H1 (cell line): ENCODE measurements at regions not wholly inside any gene's neighbourhood (a gene's known extent, or its start where the extent isn't known, plus 50 kb on each side); places are given as distances from the start of the nearest gene placed in this dataset.

Source experiments
- CTCF ChIP-seq, 3 experiments: IDR thresholded peaks; 1 replicate in 2 of 3; 2 replicates in 1 of 3; pipeline versions ENCODE4 v1.5.1 to v1.6.1; 2011; ENCODE audit warnings: low read length in 3 of 3, mild to moderate bottlenecking in 3 of 3, inconsistent platforms in 2 of 3, low read depth in 1 of 3, moderate library complexity in 1 of 3; ENCODE audit not compliant: insufficient read depth in 1 of 3; ENCODE audit errors: control extremely low read depth in 1 of 3
- HDAC2 ChIP-seq, 2 experiments: fragments of 300-600 bp in 1 of 2; sonication (generic) in 1 of 2; IDR thresholded peaks; 2 replicates each; pipeline ENCODE4 v1.6.1; 2011 to 2012; ENCODE audit warnings: low read depth in 2 of 2, low read length in 2 of 2, mild to moderate bottlenecking in 2 of 2, moderate library complexity in 2 of 2, borderline replicate concordance in 1 of 2, inconsistent platforms in 1 of 2

GRCh38 chr2:198309673-198310280 lies 505.4 kb downstream of the PLCL1 start (continued):
- TF ChIP-seq HDAC2 (IDR thresholded peaks at IDR 0.05; ENCODE audit: borderline replicate concordance in 1 of 2, low read depth in 2 of 2, low read length in 2 of 2) (no peak), CTCF (IDR thresholded peaks at IDR 0.05; ENCODE audit: control extremely low read depth in 1 of 3, insufficient read depth in 1 of 3, low read depth in 1 of 3, low read length in 3 of 3) (peak; percentile 30 to 76 (median 59); a peak in 3 of 4 replicates)
